ENCODE measurements at regions not wholly inside any gene's neighbourhood (a gene's known extent, or its start where the extent isn't known, plus 50 kb on each side); places are given as distances from the start of the nearest gene placed in this dataset.
A peak's percentile ranks its signal among the peaks of the same experiment; 100 is the strongest.

GRCh38 chr17:83196973-83197880 is 117.8 kb downstream of the METRNL start:
- TF ChIP-seq CTCF (IDR thresholded peaks at IDR 0.05) (no peak), POLR2AphosphoS5 (IDR thresholded peaks at IDR 0.05) (no peak), POLR2A (IDR thresholded peaks at IDR 0.05) (no peak), EP300 (IDR thresholded peaks at IDR 0.05) (no peak)
- Histone ChIP-seq H3K9me3 (no peaks in the 10 kb centered on the region), H3K4me3 (no peak overlapping the region), H3K27ac (peak overlapping the region; percentile 83), H3K27me3 (no peaks in the 10 kb centered on the region), H3K4me1 (peaks cover 85% of the 10 kb centered on the region), H3K36me3 (no peaks in the 10 kb centered on the region)
- WGBS = 56% methylated on average over 19 of the region's 24 CpGs
- peak; percentile 76 to 79 for DNase-seq (ENCODE audit: low spot score in 2 of 2)

- 82% methylated on average over 14 of the region's 27 CpGs for WGBS
- Histone ChIP-seq H3K27ac (peak overlapping the region; percentile 90), H3K27me3 (no peaks in the 10 kb centered on the region), H3K4me3 (peak overlapping the region; percentile 31), H3K36me3 (no peaks in the 10 kb centered on the region), H3K4me1 (peaks cover 91% of the 10 kb centered on the region), H3K9me3 (no peaks in the 10 kb centered on the region)
- peak; percentile 64 to 79 for DNase-seq (ENCODE audit: low spot score in 2 of 2)
- TF ChIP-seq POLR2AphosphoS5 (IDR thresholded peaks at IDR 0.05) (no peak), POLR2A (IDR thresholded peaks at IDR 0.05) (no peak), EP300 (IDR thresholded peaks at IDR 0.05) (no peak), CTCF (IDR thresholded peaks at IDR 0.05) (no peak)
Observed at GRCh38 chr17:83198366-83199341, 119.2 kb downstream of the METRNL start.

GRCh38 chr17:83199500-83200201 is 120.2 kb downstream of the METRNL start:
- Histone ChIP-seq H3K4me1 (peaks cover 91% of the 10 kb centered on the region), H3K27me3 (no peaks in the 10 kb centered on the region), H3K9me3 (no peaks in the 10 kb centered on the region), H3K36me3 (no peaks in the 10 kb centered on the region), H3K27ac (peak overlapping the region; percentile 90), H3K4me3 (peak overlapping the region; percentile 31)
- TF ChIP-seq CTCF (IDR thresholded peaks at IDR 0.05) (no peak), EP300 (IDR thresholded peaks at IDR 0.05) (no peak), POLR2A (IDR thresholded peaks at IDR 0.05) (no peak)
- WGBS = 51% methylated on average over 21 of the region's 23 CpGs
- peak; percentile 76 to 82 for DNase-seq (ENCODE audit: low spot score in 2 of 2)

- WGBS = 32% methylated on average over 21 of the region's 21 CpGs
- Histone ChIP-seq H3K27me3 (no peaks in the 10 kb centered on the region), H3K27ac (peak overlapping the region; percentile 90), H3K4me1 (peaks cover 86% of the 10 kb centered on the region), H3K4me3 (no peak overlapping the region), H3K36me3 (no peaks in the 10 kb centered on the region), H3K9me3 (no peaks in the 10 kb centered on the region)
- TF ChIP-seq POLR2AphosphoS5 (IDR thresholded peaks at IDR 0.05) (peak in 2 of 3 donors; percentile 41 to 60), EP300 (IDR thresholded peaks at IDR 0.05) (no peak)
- peak; percentile 91 to 92 for DNase-seq (ENCODE audit: low spot score in 2 of 2)
Observed at GRCh38 chr17:83200231-83200699, 120.9 kb downstream of the METRNL start.

- peaks cover 81% of the 10 kb centered on the region for H3K4me1 ChIP-seq
- TF ChIP-seq EP300 (IDR thresholded peaks at IDR 0.05) (no peak), POLR2AphosphoS5 (IDR thresholded peaks at IDR 0.05) (no peak), CTCF (IDR thresholded peaks at IDR 0.05) (no peak), POLR2A (IDR thresholded peaks at IDR 0.05) (no peak)
Observed at GRCh38 chr17:83200751-83201150, 121.3 kb downstream of the METRNL start.

More at GRCh38 chr17:83200751-83201150, 121.3 kb downstream of the METRNL start:
- 63% methylated on average over 3 of the region's 3 CpGs for WGBS
- Histone ChIP-seq H3K27me3 (no peaks in the 10 kb centered on the region), H3K4me3 (no peak overlapping the region), H3K36me3 (no peaks in the 10 kb centered on the region), H3K9me3 (no peaks in the 10 kb centered on the region), H3K27ac (peak overlapping the region; percentile 90)
- peak; percentile 62 to 73 for DNase-seq (ENCODE audit: low spot score in 2 of 2)
